SK-N-SH treated with all-trans-retinoic acid at 6 μM for 48 hours (cell line): ENCODE measurements at regions not wholly inside any gene's neighbourhood (a gene's known extent, or its start where the extent isn't known, plus 50 kb on each side); places are given as distances from the start of the nearest gene placed in this dataset.

Experiments
- ATAC-seq: fragments of 200-7000 bp; cut with Tn5 transposase; 3 replicates; pipeline ENCODE4 v1.9.1; 2020; ENCODE audit warnings: mild to moderate bottlenecking, moderate library complexity
- ARNTL ChIP-seq: fragments of 450-650 bp; formaldehyde crosslinking; IDR thresholded peaks from 2 replicates; pipeline ENCODE4 v1.5.0; 2020; ENCODE audit warnings: low read depth, mild to moderate bottlenecking, moderate library complexity, borderline replicate concordance
- BACH2 ChIP-seq: fragments of 250-450 bp; sonication (Bioruptor Pico); IDR thresholded peaks from 2 replicates; pipeline ENCODE4 v1.9.0; 2021; ENCODE audit warnings: mild to moderate bottlenecking, borderline replicate concordance
- CREB5 ChIP-seq: fragments of 250-450 bp; sonication (Bioruptor Pico); IDR thresholded peaks from 2 replicates; pipeline ENCODE4 v1.5.1; 2020; ENCODE audit warnings: low read depth, mild to moderate bottlenecking, moderate library complexity
- CSDC2 ChIP-seq: fragments of 250-450 bp; sonication (Bioruptor Pico); IDR thresholded peaks from 2 replicates; pipeline ENCODE4 v1.5.0; 2020; ENCODE audit warnings: mild to moderate bottlenecking, moderate library complexity
- CSRNP3 ChIP-seq: fragments of 250-450 bp; sonication (Bioruptor Pico); IDR thresholded peaks from 2 replicates; pipeline ENCODE4 v1.5.1; 2021; ENCODE audit warnings: mild to moderate bottlenecking, moderate library complexity
- GLIS3 ChIP-seq: fragments of 250-450 bp; sonication (Bioruptor Pico); IDR thresholded peaks from 2 replicates; pipeline ENCODE4 v1.5.0; 2020; ENCODE audit warnings: mild to moderate bottlenecking, moderate library complexity
- ISL1 ChIP-seq: fragments of 250-450 bp; sonication (Bioruptor Pico); IDR thresholded peaks from 2 replicates; pipeline ENCODE4 v2.1.2; 2022; ENCODE audit warnings: mild to moderate bottlenecking, moderate library complexity
- OSR1 ChIP-seq: fragments of 250-450 bp; sonication (Bioruptor Pico); IDR thresholded peaks from 2 replicates; pipeline ENCODE4 v1.8.0; 2022; ENCODE audit warnings: moderate library complexity, mild to moderate bottlenecking, inconsistent platforms
- PATZ1 ChIP-seq: fragments of 250-450 bp; sonication (Bioruptor Pico); IDR thresholded peaks from 2 replicates; pipeline ENCODE4 v1.8.0; 2020; ENCODE audit warnings: mild to moderate bottlenecking, moderate library complexity, borderline replicate concordance
- PPARA ChIP-seq: fragments of 250-450 bp; sonication (Bioruptor Pico); IDR thresholded peaks from 2 replicates; pipeline ENCODE4 v1.5.0; 2020; ENCODE audit warnings: mild to moderate bottlenecking, borderline replicate concordance
- RARB ChIP-seq: fragments of 250-450 bp; sonication (Bioruptor Pico); IDR thresholded peaks from 2 replicates; pipeline ENCODE4 v1.8.0; 2021; ENCODE audit warnings: mild to moderate bottlenecking, moderate library complexity
- SNAI2 ChIP-seq: fragments of 250-450 bp; sonication (Bioruptor Pico); IDR thresholded peaks from 2 replicates; pipeline ENCODE4 v1.5.0; 2020; ENCODE audit warnings: mild to moderate bottlenecking, moderate library complexity
- TCF4 ChIP-seq: fragments of 250-450 bp; sonication (Bioruptor Pico); IDR thresholded peaks from 2 replicates; pipeline ENCODE4 v1.8.0; 2021; ENCODE audit warnings: mild to moderate bottlenecking, moderate library complexity, borderline replicate concordance
- TOX ChIP-seq: fragments of 250-450 bp; sonication (Bioruptor Pico); IDR thresholded peaks from 2 replicates; pipeline ENCODE4 v1.8.0; 2021; ENCODE audit warnings: mild to moderate bottlenecking, moderate library complexity, borderline replicate concordance
- TSHZ2 ChIP-seq: fragments of 250-450 bp; sonication (Bioruptor Pico); IDR thresholded peaks from 2 replicates; pipeline ENCODE4 v1.5.0; 2020; ENCODE audit warnings: mild to moderate bottlenecking, moderate library complexity
- ZC3H10 ChIP-seq: fragments of 250-450 bp; sonication (Bioruptor Pico); IDR thresholded peaks from 2 replicates; pipeline ENCODE4 v1.5.1; 2021; ENCODE audit warnings: mild to moderate bottlenecking, moderate library complexity
- ZFP3 ChIP-seq: fragments of 250-450 bp; sonication (Bioruptor Pico); IDR thresholded peaks from 2 replicates; pipeline ENCODE4 v1.5.0; 2020; ENCODE audit warnings: mild to moderate bottlenecking, moderate library complexity
- ZFP30 ChIP-seq: fragments of 450-650 bp; formaldehyde crosslinking; IDR thresholded peaks from 2 replicates; pipeline ENCODE4 v1.5.0; 2022; ENCODE audit warnings: mild to moderate bottlenecking, moderate library complexity
- ZNF565 ChIP-seq: fragments of 450-650 bp; formaldehyde crosslinking; conservative IDR thresholded peaks from 2 replicates; pipeline ENCODE4 v1.5.0; 2020; ENCODE audit warnings: low read depth, mild to moderate bottlenecking, moderate library complexity
- ZNF70 ChIP-seq: fragments of 450-650 bp; formaldehyde crosslinking; IDR thresholded peaks from 2 replicates; pipeline ENCODE4 v1.5.0; 2020; ENCODE audit warnings: mild to moderate bottlenecking, moderate library complexity
- ZNF8 ChIP-seq: fragments of 450-650 bp; formaldehyde crosslinking; IDR thresholded peaks from 2 replicates; pipeline ENCODE4 v1.5.0; 2020; ENCODE audit warnings: mild to moderate bottlenecking, moderate library complexity
- TF ChIP-seq, protein P1 (sequence below): fragments of 250-450 bp; sonication (Bioruptor Pico); IDR thresholded peaks from 2 replicates; pipeline ENCODE4 v1.8.0; 2021; ENCODE audit warnings: low read depth, mild to moderate bottlenecking, moderate library complexity, borderline replicate concordance

DNA sequence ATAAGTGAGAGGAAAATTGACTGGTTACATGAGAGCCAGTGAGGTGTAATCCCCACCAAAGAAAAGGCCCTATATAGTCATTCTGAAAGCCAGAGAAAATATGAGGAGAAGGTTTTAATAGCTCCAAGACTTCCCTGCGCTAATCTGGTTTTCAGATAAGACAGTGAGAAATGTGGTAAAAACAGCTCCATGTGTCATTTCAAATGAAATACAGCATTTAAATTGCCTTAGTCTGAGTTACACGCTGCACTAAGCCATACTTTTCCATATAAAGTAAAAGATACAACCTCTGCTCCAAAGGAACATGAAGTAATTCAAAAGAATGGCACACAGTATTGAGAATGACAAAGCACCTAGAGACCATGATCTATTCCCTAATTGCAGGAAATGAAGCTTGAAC is 378.0 kb upstream of the PDE4D start:
- TF ChIP-seq SNAI2: no peak
- TF ChIP-seq ZFP3: no peak
- no peak for TF ChIP-seq TSHZ2 (CRISPR knock-in tag)
- TF ChIP-seq ZNF8 (CRISPR knock-in tag): no peak
- no peak for TF ChIP-seq CSDC2 (CRISPR knock-in tag)
- TF ChIP-seq ZNF70 (CRISPR knock-in tag): no peak
- no peak for TF ChIP-seq ZNF565 (CRISPR knock-in tag)
- no peak for TF ChIP-seq ZC3H10 (CRISPR knock-in tag)
- TF ChIP-seq CREB5 (CRISPR knock-in tag): no peak
- no peak for ATAC-seq

GRCh38 chr5:60267907-60268306 is 374.4 kb upstream of the PDE4D start:
- no peak for ATAC-seq
- TF ChIP-seq ISL1 (CRISPR knock-in tag): no peak
- TF ChIP-seq ZNF70 (CRISPR knock-in tag): no peak
- TF ChIP-seq TOX (CRISPR knock-in tag): no peak
- no peak for TF ChIP-seq CSDC2 (CRISPR knock-in tag)
- TF ChIP-seq, protein P1, sequence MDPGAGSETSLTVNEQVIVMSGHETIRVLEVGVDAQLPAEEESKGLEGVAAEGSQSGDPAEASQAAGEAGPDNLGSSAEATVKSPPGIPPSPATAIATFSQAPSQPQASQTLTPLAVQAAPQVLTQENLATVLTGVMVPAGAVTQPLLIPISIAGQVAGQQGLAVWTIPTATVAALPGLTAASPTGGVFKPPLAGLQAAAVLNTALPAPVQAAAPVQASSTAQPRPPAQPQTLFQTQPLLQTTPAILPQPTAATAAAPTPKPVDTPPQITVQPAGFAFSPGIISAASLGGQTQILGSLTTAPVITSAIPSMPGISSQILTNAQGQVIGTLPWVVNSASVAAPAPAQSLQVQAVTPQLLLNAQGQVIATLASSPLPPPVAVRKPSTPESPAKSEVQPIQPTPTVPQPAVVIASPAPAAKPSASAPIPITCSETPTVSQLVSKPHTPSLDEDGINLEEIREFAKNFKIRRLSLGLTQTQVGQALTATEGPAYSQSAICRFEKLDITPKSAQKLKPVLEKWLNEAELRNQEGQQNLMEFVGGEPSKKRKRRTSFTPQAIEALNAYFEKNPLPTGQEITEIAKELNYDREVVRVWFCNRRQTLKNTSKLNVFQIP (CRISPR knock-in tag): no peak
- no peak for TF ChIP-seq SNAI2
- no peak for TF ChIP-seq TSHZ2 (CRISPR knock-in tag)
- no peak for TF ChIP-seq PPARA (CRISPR knock-in tag)
- no peak for TF ChIP-seq BACH2 (CRISPR knock-in tag)
- no peak for TF ChIP-seq OSR1
- no peak for TF ChIP-seq CSRNP3 (CRISPR knock-in tag)
- TF ChIP-seq ARNTL: no peak
- TF ChIP-seq ZNF565 (CRISPR knock-in tag): no peak
- no peak for TF ChIP-seq ZC3H10 (CRISPR knock-in tag)
- TF ChIP-seq CREB5 (CRISPR knock-in tag): no peak
- no peak for TF ChIP-seq ZNF8 (CRISPR knock-in tag)
- no peak for TF ChIP-seq RARB
- TF ChIP-seq, all 23 proteins: peak for 0

DNA sequence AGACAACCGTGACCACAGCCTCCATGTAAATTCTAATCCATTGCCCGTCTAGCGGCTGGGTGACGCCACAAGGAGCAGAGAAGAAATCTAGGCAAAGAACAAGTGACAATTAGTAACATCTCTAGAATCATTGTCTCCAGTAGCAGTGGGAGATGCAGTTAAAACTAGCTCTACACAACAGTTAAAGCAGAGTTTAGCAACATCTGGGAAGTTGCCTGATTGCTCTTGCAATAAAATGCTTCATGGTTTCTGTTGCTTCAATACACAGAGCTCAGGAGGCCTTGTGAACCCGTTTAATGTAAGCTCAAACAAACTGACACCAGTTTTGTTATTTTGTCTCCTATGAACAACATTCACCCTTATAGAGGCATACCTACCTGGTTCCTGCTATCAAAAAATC is 369.8 kb upstream of the PDE4D start:
- ATAC-seq: no peak
- TF ChIP-seq SNAI2 (no peak), CSDC2 (CRISPR knock-in tag) (no peak), ZFP3 (no peak), ZC3H10 (CRISPR knock-in tag) (no peak), PPARA (CRISPR knock-in tag) (no peak), GLIS3 (no peak), TCF4 (CRISPR knock-in tag) (no peak), RARB (no peak), TOX (CRISPR knock-in tag) (no peak), ZNF70 (CRISPR knock-in tag) (no peak), ARNTL (no peak), ZFP30 (CRISPR knock-in tag) (no peak), PATZ1 (no peak), OSR1 (no peak)
- TF ChIP-seq, protein P1 (CRISPR knock-in tag): no peak
